ENCODE measurements at regions not wholly inside any gene's neighbourhood (a gene's known extent, or its start where the extent isn't known, plus 50 kb on each side); places are given as distances from the start of the nearest gene placed in this dataset.

GRCh38 chr6:141594874-141595273 is 537.9 kb upstream of the GJE1 start:
- Histone ChIP-seq H3K4me1 (peaks cover 10% of the 10 kb centered on the region), H3K27ac (replicated peaks) (no peak overlapping the region), H3K4me3 (no peak overlapping the region), H3K9me3 (replicated peaks) (no peaks in the 10 kb centered on the region), H3K36me3 (no peaks in the 10 kb centered on the region), H3K27me3 (ENCODE audit: low read depth) (no peaks in the 10 kb centered on the region)
- intact Hi-C loops (cut with micrococcal nuclease), result no loop called here
- no peak for TF ChIP-seq CTCF (IDR thresholded peaks at IDR 0.05; ENCODE audit: borderline replicate concordance)
- no peak for DNase-seq

- Histone ChIP-seq H3K4me1 (peaks cover 4% of the 10 kb centered on the region), H3K4me3 (no peak overlapping the region), H3K36me3 (no peaks in the 10 kb centered on the region), H3K27me3 (ENCODE audit: low read depth) (no peaks in the 10 kb centered on the region), H3K27ac (replicated peaks) (no peak overlapping the region), H3K9me3 (replicated peaks) (no peaks in the 10 kb centered on the region)
- DNase-seq, result no peak
- no peak for TF ChIP-seq CTCF (IDR thresholded peaks at IDR 0.05; ENCODE audit: borderline replicate concordance)
- intact Hi-C loops (cut with micrococcal nuclease), result no loop called here
These were observed 539.4 kb upstream of the GJE1 start for GRCh38 chr6:141593311-141593710.

- Histone ChIP-seq H3K9me3 (replicated peaks) (no peaks in the 10 kb centered on the region), H3K4me3 (no peak overlapping the region), H3K27ac (replicated peaks) (no peak overlapping the region), H3K27me3 (ENCODE audit: low read depth) (no peaks in the 10 kb centered on the region), H3K36me3 (no peaks in the 10 kb centered on the region), H3K4me1 (no peaks in the 10 kb centered on the region)
- no peak for DNase-seq
- no peak for TF ChIP-seq CTCF (IDR thresholded peaks at IDR 0.05; ENCODE audit: borderline replicate concordance)
- intact Hi-C loops (cut with micrococcal nuclease), result no loop called here
These were observed 545.1 kb upstream of the GJE1 start for GRCh38 chr6:141587482-141588266.

GRCh38 chr6:141580988-141581552 is 551.7 kb upstream of the GJE1 start:
- H3K27me3 ChIP-seq (ENCODE audit: low read depth), result no peaks in the 10 kb centered on the region
- intact Hi-C loops (cut with micrococcal nuclease), result no loop called here
- TF ChIP-seq CTCF (IDR thresholded peaks at IDR 0.05; ENCODE audit: borderline replicate concordance), result no peak
- no peaks in the 10 kb centered on the region for H3K36me3 ChIP-seq
- H3K27ac ChIP-seq (replicated peaks), result no peak overlapping the region
- H3K4me3 ChIP-seq, result no peak overlapping the region
- H3K9me3 ChIP-seq (replicated peaks), result no peaks in the 10 kb centered on the region
- no peaks in the 10 kb centered on the region for H3K4me1 ChIP-seq
- no peak for DNase-seq

GRCh38 chr6:141580131-141580530 is 552.6 kb upstream of the GJE1 start:
- Histone ChIP-seq H3K36me3 (no peaks in the 10 kb centered on the region), H3K27me3 (ENCODE audit: low read depth) (no peaks in the 10 kb centered on the region), H3K9me3 (replicated peaks) (no peaks in the 10 kb centered on the region), H3K4me1 (no peaks in the 10 kb centered on the region), H3K4me3 (no peak overlapping the region), H3K27ac (replicated peaks) (no peak overlapping the region)
- intact Hi-C loops (cut with micrococcal nuclease), result no loop called here
- TF ChIP-seq CTCF (IDR thresholded peaks at IDR 0.05; ENCODE audit: borderline replicate concordance), result no peak
- DNase-seq, result no peak
